Stomach (tissue), 8 donors: ENCODE measurements at regions not wholly inside any gene's neighbourhood (a gene's known extent, or its start where the extent isn't known, plus 50 kb on each side); places are given as distances from the start of the nearest gene placed in this dataset.

Source experiments
- DNase-seq, 2 donors: peaks; one replicate each; pipeline versions ENCODE4 v3.0.0 to v3.0.0-alpha.2; 2013 to 2019
- H3K27ac ChIP-seq, 5 donors: fragments of 200-600 bp in 4 of 5; sonication (generic) in 4 of 5; one replicate each; pipeline ENCODE4 v1.5.1; 2013 to 2019; ENCODE audit warnings: mild to moderate bottlenecking in 1 of 5, moderate library complexity in 1 of 5
- H3K27me3 ChIP-seq, 3 donors: fragments of 200-600 bp; sonication (generic); one replicate each; pipeline ENCODE4 v1.5.1; 2017 to 2019; ENCODE audit warnings: mixed run types in 1 of 3
- H3K36me3 ChIP-seq, 4 donors: fragments of 200-600 bp; sonication (generic); 1 replicate in 3 of 4; 2 replicates in 1 of 4; pipeline ENCODE4 v1.5.1; 2016 to 2019
- H3K4me1 ChIP-seq, 4 donors: fragments of 200-600 bp; sonication (generic); one replicate each; pipeline ENCODE4 v1.5.1; 2016 to 2019
- H3K4me3 ChIP-seq, 4 donors: fragments of 200-600 bp; sonication (generic) in 3 of 4; one replicate each; pipeline ENCODE4 v1.5.1; 2016 to 2019; ENCODE audit warnings: mild to moderate bottlenecking in 1 of 4
- H3K9me3 ChIP-seq, 4 donors: fragments of 200-600 bp; sonication (generic); one replicate each; pipeline ENCODE4 v1.5.1; 2016 to 2019
- CTCF ChIP-seq, 7 experiments: fragments of 450-650 bp in 4 of 7; fragments of 200-600 bp in 3 of 7; sonication (generic) in 3 of 7; IDR thresholded peaks; one replicate each; pipeline ENCODE4 v1.5.1; 2016 to 2019; ENCODE audit warnings: antibody characterized with exemption in 7 of 7, control low read depth in 2 of 7, mild to moderate bottlenecking in 1 of 7
- EP300 ChIP-seq: sonication (generic); formaldehyde crosslinking; IDR thresholded peaks from one replicate; pipeline ENCODE4 v1.6.1; 2017; ENCODE audit warnings: antibody characterized with exemption
- POLR2A ChIP-seq, 4 donors: fragments of 450-650 bp; IDR thresholded peaks; one replicate each; pipeline ENCODE4 v1.6.1; 2016; ENCODE audit warnings: antibody characterized with exemption in 4 of 4, control low read depth in 2 of 4, mild to moderate bottlenecking in 1 of 4, moderate library complexity in 1 of 4
- POLR2AphosphoS5 ChIP-seq, 3 donors: sonication (generic); formaldehyde crosslinking; IDR thresholded peaks; one replicate each; pipeline ENCODE4 v1.6.1; 2016; ENCODE audit warnings: antibody characterized with exemption in 3 of 3
- WGBS, 5 donors: extraction: QIAGEN DNeasy Blood & Tissue Kit in 3 of 5; methylation state at CpG; one replicate each; pipeline versions ENCODE4 v1.1.5 to v1.1.7; 2013 to 2018; 5-methylcytosine and 5-hydroxymethylcytosine counted together
- intact Hi-C: fragments of 100-400 bp; cut with DNase I; formaldehyde crosslinking; loops from one replicate; pipeline ENCODE4 v1.15.1; 2023; ENCODE audit warnings: low total_unique reads
- donor health status: healthy with polysubstance abuse.
- donor health status: Bipolar disorder and iron deficiency.
- donor health status: healthy.

GRCh38 chr1:67558449-67559193 is 126.4 kb upstream of the GADD45A start:
- no peaks in the 10 kb centered on the region for H3K27me3 ChIP-seq
- TF ChIP-seq EP300 (no peak), CTCF (IDR thresholded peaks at IDR 0.05) (no peak), POLR2A (IDR thresholded peaks at IDR 0.05) (no peak), POLR2AphosphoS5 (IDR thresholded peaks at IDR 0.05) (no peak)
- H3K36me3 ChIP-seq, result no peaks in the 10 kb centered on the region
- no peaks in the 10 kb centered on the region for H3K9me3 ChIP-seq
- DNase-seq, result no peak
- intact Hi-C loops, result no loop called here
- H3K4me1 ChIP-seq, result peaks cover 0 to 48% (median 15%) of the 10 kb centered on the region in 4 donors
- 81 to 90% (median 84%) methylated on average over 9 of the region's 9 CpGs for WGBS, 5 donors
- no peak overlapping the region for H3K4me3 ChIP-seq
- H3K27ac ChIP-seq, result peak overlapping the region in 3 of 5 donors; percentile 16 to 52 (median 47)

GRCh38 chr1:67559222-67559700 is 125.7 kb upstream of the GADD45A start:
- intact Hi-C loops, result no loop called here
- Histone ChIP-seq H3K9me3 (no peaks in the 10 kb centered on the region), H3K27me3 (no peaks in the 10 kb centered on the region), H3K4me1 (peaks cover 0 to 49% (median 15%) of the 10 kb centered on the region in 4 donors), H3K4me3 (peak overlapping the region in 2 of 4 donors; percentile 6 to 8), H3K27ac (peak overlapping the region in 4 of 5 donors; percentile 16 to 52 (median 36)), H3K36me3 (no peaks in the 10 kb centered on the region)
- peak in 1 of 2 donors; percentile 51 for DNase-seq
- TF ChIP-seq POLR2AphosphoS5 (IDR thresholded peaks at IDR 0.05) (peak in 1 of 3 donors; percentile 6), POLR2A (IDR thresholded peaks at IDR 0.05) (no peak)
- 44 to 65% (median 59%) methylated on average over 15 to 16 of the region's 16 CpGs for WGBS, 5 donors

- H3K27me3 ChIP-seq, result no peaks in the 10 kb centered on the region
- no peak for DNase-seq
- intact Hi-C loops, result loop anchor here (5.0 to 10.0 kb wide), 3 partner anchors 124 to 267 kb away; partner anchors contain the start of gene GADD45A
- TF ChIP-seq CTCF (IDR thresholded peaks at IDR 0.05), result no peak
- TF ChIP-seq POLR2A (IDR thresholded peaks at IDR 0.05), result no peak
- no peak for TF ChIP-seq POLR2AphosphoS5 (IDR thresholded peaks at IDR 0.05)
- TF ChIP-seq EP300, result no peak
- H3K4me3 ChIP-seq, result no peak overlapping the region
- H3K27ac ChIP-seq, result peak overlapping the region in 3 of 5 donors; percentile 2 to 60 (median 8)
- peaks cover 0 to 45% (median 14%) of the 10 kb centered on the region in 4 donors for H3K4me1 ChIP-seq
- WGBS, 5 donors, result 73 to 81% (median 79%) methylated on average over 10 of the region's 10 CpGs
- H3K9me3 ChIP-seq, result no peaks in the 10 kb centered on the region
- H3K36me3 ChIP-seq, result no peaks in the 10 kb centered on the region
Observed at GRCh38 chr1:67560580-67561255, 124.3 kb upstream of the GADD45A start.

- H3K9me3 ChIP-seq, result no peaks in the 10 kb centered on the region
- H3K27me3 ChIP-seq, result no peaks in the 10 kb centered on the region
- intact Hi-C loops, result loop anchor here (5.0 to 10.0 kb wide), 3 partner anchors 123 to 266 kb away; partner anchors contain the start of gene GADD45A
- WGBS, 5 donors, result 0 to 6% (median 2%) methylated on average over 4 of the region's 4 CpGs
- peak overlapping the region in 4 of 5 donors; percentile 43 to 59 (median 50) for H3K27ac ChIP-seq
- no peak overlapping the region for H3K4me3 ChIP-seq
- peak; percentile 94 to 99 for DNase-seq
- TF ChIP-seq CTCF (IDR thresholded peaks at IDR 0.05) (peak in 5 of 7 experiments; percentile 76 to 90 (median 87)), POLR2A (IDR thresholded peaks at IDR 0.05) (no peak), POLR2AphosphoS5 (IDR thresholded peaks at IDR 0.05) (peak; percentile 34 to 71 (median 38)), EP300 (no peak)
- peaks cover 0 to 36% (median 11%) of the 10 kb centered on the region in 4 donors for H3K4me1 ChIP-seq
- H3K36me3 ChIP-seq, result no peaks in the 10 kb centered on the region
Observed at GRCh38 chr1:67561704-67562113, 123.3 kb upstream of the GADD45A start.
